HG02943 (cell line): ENCODE measurements at regions not wholly inside any gene's neighbourhood (a gene's known extent, or its start where the extent isn't known, plus 50 kb on each side); places are given as distances from the start of the nearest gene placed in this dataset.

ENCODE experiments used
- ATAC-seq: cut with Tn5 transposase; IDR thresholded peaks from one replicate; pipeline ENCODE4 v1.9.1; 2021; ENCODE audit warnings: mild to moderate bottlenecking, low read depth, moderate library complexity; ENCODE audit not compliant: unreplicated experiment

DNA sequence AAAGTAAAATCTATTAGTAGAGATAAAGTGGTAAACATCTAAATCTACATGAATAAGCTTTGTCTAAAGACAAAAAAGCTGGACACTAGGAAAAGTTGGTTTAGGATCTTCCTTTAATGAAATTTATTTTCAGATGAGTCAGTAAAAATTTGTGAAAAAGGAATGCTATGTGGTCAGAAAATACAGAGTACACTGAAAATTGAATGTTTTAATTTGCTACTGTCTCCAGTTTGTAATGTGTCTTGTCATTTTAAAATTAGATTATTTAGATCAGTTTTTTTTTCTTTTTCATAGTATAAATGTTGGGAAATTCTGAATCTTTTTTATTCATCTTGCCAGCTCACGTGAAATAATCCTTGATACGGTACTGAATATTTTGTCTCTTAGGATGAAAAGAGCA lies 56.9 kb downstream of the SLITRK6 start:
- no peak for ATAC-seq

DNA sequence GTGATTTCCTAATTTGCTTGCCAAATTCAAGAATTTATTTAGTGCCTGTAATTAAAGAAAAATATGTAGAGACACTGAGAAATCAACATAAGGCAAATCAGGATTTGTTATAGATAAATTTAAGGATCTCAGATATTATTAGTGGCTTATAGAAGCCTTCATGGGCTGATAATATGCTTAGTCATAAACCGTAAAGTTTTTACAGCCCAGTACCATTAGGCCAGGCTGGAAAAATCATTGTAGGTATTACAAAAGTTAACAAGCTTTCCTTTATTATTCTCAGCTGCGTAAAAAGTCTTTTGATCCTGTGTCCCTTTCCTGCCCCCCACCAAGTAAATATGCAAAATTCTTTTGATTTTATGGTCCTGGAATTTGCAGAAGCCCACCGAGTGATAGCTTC lies 58.2 kb downstream of the SLITRK6 start:
- no peak for ATAC-seq

DNA sequence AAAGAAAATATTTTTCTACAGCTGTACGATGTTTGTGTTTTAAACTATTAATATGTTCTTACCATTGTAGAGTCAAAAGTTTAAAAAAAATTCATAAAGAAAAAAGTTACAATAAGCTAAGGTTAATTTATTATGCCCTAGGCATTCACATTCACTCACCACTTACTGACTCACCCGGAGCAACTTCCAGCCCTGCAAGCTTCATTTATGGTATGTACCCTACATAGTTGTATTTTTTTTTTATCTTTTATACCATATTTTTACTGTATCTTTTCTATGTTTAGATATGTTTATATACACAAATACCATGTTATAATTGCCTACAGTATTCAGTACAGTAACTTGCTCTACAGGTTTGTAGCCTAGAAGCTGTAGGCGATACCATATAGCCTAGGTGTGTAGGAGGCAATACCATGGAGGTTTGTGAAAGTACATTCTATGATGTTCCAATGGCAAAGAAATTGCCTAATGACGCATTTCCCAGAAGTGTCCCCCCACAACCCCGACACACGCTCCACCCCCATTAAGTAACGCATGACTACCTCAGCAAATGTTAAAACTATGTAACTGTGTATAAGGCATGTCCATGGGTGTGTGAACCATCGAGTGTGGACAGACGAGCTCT lies 60.4 kb downstream of the SLITRK6 start:
- ATAC-seq = no peak

DNA sequence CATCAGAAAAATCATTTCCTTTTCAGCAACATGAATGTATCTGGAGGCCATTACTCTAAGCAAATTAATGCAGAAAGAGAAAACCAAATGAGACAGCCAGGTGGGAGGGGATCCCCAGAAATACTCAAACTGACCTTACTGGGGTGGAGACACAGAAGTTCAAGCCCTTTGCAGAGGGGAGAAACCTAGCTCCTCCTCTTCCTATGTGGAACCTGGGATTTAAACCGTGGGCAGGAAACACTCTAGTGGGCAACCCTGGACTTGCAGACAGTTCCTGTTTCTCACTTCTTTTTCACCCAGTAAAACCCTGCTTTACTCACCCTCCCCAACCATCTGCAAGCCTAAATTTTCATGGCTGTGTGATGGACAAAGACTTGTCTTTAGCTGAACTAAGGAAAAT lies 61.3 kb downstream of the SLITRK6 start:
- ATAC-seq = no peak

DNA sequence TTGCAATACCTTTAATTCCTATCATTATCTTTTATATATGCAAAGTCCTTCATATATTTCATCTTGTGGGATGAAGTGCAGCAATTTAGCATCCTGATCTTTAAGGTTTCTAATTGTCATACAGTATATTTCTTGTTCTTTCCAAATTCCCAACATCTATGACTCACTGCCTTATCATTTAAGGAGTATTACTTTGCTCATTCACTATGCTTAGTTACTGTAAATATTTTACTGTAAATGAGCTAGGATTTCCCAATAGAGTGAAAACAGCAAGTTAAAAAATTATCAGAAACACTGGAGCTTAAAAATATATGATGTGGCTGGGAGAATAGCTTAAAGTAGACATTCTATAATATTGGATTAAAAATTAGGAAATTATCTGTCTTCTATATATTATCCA lies 69.9 kb downstream of the SLITRK6 start:
- ATAC-seq = no peak

DNA sequence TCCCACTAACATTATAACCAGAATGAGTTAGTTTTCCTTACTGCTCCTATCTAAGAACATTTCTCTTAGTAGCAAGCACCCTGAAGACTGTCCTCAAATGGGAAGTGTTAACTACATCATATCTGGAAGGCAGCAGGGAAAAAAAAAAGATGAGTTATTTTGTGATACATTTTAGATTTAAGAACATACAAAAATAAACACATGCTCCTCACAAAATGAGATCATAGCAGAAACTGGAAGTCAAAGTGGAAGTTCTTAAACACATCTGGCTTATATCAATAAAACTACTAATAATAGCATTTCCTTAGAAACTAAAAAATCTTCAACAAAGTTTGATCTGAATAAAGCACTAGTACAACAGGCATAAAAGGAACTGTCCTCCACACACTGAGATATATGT lies 70.4 kb downstream of the SLITRK6 start:
- ATAC-seq = no peak

DNA sequence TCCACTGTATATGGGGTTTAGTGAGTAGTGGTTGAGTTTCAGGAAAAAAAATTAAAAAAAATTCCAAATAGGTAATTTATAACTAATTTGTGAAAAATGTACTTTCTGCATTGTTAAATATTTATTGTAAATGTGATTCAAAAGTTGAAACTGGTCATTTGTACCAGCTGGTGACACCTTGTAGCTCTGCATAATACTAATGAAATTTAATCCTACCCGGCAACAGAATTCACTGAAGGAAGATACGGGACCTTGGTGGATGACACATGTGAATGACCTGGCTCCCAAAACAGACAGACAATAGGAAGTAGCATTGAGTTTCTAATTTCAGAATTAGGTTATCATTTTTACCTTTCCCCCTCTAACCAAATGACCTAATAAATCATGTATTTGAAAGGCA lies 73.8 kb downstream of the SLITRK6 start:
- no peak for ATAC-seq

DNA sequence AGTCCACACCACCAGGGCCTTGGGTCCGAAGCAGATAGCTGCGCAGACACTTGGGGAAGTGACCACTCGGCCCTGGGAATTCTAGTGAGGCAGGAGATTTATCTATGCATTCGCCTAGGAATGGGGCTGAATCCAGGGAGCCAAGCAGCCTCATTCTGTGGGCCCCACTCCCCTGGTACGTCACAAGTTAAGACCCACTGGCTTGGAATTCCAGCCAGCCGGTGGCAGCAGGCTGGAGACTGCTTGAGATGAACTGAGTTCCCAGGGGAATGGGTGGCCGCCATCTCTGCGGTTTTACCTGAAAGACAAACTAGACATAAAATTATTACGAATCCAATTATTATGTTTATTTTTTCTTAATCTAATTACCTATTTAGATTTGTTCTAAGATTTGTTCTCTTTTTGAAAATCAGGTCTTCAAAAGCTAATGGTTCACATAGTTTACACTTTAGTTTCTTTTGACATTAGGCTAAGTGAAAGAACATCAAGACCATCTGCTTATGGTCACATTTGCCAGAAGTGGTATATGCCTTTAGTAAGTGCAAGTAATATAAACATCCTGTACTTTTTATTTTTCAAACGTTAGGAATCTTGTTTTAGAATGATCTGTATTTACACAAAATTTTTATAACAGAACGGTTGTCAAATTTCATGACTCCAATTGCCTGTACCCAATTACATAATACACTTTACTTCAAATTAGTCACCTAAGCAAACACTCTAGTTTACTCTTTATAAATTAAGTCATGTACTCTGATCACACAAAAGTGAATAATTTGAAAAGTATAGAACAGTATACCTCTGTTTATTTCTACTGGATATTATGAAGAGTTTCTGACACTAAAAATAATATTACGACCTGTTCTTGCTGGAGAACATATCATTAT lies 74.4 kb downstream of the SLITRK6 start:
- no peak for ATAC-seq

DNA sequence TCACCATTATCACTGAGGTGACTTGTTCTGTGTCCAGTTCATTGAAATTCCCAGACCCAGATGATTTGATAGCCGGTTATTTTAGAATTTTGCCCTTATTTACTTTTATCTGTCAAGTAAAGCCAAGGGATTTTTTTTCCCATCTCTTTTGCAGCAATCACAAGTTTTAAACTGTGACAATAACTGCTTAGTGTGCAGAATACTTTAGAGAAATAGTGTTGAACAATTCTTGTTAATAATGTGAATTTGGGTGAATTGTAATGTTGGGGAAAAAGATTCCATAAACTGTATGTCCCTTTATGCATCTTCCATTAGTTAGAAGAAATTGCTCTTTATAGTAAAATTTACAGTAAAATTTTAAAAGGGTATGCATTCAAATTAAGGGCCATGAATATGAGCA lies 79.5 kb downstream of the SLITRK6 start:
- no peak for ATAC-seq

DNA sequence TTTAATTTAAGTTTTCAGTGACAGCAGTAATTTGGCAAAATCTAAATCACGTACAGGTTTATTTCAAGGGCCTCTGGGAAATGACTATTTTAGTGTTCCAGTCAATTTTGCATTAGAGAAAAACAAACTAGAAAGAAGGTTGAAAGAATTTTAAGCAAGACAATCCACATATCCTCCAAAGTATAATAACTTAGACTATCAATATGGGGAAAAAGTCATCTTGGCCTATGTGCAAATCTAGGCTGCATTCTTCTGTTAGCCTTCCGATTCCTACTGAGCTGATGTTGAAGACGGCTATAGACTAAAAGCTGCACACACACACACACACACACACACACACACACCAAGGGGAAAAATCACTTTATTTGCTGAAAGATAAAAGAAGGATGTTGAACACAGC lies 81.3 kb downstream of the SLITRK6 start:
- ATAC-seq = no peak

DNA sequence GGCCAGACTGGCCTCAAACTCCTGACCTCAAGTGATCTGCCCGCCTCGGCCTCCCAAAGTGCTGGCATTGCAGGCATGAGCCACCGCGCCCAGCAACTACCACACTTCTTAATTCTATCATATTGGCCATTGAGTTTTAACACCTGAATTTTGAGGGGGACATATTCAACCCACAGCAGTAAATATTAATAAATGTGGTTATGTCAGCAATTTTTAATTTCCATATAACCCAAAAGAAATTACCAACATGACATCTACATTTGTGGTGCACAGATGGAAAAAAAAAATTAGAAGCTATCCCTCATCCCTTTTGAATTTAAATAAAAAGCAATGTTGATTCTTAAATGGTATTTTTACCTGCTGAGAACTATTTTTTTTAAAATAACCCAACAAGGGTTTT lies 88.7 kb downstream of the SLITRK6 start:
- ATAC-seq = no peak

DNA sequence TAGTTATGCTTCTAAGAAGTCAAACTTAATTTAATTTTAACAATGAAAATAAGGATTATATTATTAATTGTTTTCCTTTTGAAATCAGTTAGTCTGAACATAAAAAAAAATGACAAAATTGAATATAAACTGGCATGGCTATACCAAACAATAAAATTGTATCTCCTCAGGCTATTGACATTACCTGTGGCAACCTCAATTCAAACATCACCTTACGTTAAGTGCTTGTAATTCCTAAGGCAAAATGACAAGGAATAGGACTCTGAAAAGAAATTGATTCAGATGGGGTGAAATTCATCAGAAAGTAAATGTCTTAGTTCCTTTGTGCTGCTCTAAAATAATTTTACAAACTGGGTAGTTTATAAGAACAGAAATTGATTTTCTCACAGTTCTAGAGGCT lies 89.5 kb downstream of the SLITRK6 start:
- no peak for ATAC-seq

DNA sequence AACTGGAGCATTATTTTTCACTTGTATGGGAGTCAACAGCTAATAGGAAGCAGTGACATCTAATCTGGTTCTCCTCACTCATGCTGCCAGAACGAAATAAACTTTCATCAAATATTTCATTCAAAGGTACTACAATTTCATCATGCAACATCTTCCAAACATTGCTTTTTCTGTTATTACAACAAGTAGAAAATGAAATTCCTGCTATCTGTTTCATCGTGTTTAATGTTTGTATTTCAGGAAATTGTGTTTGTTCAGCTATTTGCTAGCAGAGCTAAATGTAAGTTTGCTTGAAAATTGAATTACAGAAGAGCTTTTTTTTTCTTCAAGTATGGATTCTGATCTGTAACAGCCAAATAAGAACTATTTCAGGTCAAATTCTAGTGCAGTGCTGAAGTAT lies 90.1 kb downstream of the SLITRK6 start:
- no peak for ATAC-seq

DNA sequence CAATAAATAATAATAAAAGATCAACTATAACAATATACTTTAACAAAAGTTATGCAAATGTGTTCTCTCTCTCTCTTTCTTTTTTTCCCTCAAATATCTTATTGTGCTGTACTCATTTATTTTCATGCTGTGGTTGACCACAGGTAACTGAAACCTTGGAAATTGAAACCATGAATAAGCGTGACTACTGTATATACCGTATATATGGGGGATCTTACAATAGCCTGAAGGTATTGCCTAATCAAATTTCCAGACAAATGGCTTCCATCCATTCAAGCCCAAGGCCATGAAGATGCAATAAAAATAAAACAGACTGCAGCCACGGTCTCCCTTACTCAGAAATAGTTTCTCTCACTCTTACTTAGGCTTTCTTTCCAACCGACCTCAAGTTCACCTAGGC lies 98.3 kb downstream of the SLITRK6 start:
- no peak for ATAC-seq

DNA sequence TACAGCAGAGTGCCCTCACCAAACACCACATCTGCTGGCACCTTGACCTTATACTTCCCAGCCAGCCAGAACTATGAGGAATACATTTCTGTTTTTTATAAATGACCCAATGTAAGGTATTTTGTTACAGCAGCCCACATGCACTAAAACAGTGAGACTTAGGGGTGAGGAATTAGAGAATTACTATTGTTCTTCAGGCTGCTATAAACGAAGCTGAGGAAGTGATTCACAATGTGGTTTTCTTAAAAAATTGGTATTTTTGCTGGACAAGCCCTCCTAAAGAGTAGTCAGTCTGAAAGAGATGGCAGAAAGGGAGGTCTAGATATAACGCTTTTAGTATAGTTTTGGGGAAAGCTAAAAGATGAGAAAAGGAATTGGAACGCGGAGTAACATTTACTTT lies 101.0 kb downstream of the SLITRK6 start:
- ATAC-seq = no peak

DNA sequence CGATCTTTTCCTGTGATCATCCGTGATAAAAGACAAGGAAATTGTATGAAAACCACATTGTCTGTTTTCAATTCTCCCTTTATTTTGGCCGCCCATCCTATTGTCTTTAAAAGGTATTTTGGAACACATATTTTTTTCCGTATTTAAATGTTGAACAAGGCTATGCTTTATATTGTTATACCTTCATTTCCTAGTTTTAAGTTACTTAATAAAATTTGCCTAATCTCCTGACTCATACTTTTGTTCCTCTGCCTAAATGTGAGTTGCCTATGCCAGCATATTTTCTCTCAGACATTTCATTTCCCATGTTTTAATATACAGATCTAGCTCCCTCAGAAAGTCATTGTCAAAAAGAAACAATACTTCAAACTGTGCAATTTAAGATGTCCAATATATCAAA lies 104.2 kb downstream of the SLITRK6 start:
- ATAC-seq = no peak

DNA sequence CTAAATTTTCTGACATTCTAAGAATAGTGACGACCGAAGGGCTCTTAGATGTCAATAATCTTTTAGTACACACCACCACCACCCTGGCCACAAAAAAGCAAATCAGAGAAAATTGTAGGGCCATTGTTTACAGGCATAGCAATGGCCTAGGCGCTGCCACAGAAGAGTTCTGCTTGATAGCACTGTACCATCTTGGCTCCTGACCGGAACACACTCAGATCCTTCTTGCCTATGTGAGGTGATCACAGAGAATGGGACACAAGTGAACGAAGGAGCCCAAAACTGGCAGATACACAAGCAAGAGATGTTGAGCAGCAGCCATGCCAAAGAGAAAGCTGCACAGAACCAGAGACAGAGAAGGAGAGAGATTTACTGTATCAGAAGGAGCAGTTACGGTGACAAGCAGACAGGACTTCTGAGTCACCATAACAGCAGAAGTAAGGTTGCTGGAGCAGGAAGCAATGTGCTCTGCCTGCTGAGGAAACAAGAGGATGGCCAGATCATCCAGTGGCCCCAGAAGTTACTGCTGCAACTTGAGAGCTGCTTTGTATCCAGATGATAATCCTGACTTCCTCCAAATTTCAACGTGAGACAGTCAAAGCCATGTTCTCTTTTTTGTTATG lies 105.2 kb downstream of the SLITRK6 start:
- ATAC-seq = no peak

DNA sequence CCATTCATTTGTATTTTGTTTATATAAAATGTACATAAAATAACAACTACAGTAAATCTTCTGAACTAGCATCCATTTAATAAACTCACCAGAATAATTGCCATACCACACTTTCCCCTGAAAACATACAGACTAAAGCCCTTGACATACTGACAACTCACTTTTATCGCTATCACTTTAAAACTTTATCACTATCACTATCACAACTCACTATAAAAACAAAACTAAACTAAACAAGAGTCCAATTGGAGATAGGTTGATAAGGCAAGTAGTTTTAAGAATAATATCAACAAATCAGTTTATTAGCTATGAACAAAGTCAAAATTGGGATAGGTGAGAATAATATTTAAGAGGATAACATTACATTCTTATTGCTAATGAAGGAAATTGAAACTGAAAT lies 108.9 kb downstream of the SLITRK6 start:
- ATAC-seq = no peak

DNA sequence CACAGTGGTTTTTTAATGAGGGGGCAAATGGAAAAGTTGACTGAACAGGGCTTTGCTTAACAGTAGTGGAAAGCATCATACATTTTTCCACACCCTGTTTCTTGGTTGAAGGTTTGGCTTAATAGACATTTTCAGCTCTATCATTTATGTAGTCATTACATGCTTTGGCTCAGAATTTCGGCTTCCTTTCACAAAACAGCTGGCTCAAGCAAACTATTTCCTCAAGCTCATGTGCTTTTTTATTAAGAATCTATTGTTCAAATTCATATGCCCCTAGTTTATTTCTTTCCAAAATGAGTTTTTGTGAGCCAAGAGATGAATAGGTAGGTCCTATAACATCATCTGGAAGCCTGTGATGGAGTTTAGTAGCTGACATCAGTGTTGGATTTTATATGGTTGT lies 113.8 kb downstream of the SLITRK6 start:
- ATAC-seq = no peak

DNA sequence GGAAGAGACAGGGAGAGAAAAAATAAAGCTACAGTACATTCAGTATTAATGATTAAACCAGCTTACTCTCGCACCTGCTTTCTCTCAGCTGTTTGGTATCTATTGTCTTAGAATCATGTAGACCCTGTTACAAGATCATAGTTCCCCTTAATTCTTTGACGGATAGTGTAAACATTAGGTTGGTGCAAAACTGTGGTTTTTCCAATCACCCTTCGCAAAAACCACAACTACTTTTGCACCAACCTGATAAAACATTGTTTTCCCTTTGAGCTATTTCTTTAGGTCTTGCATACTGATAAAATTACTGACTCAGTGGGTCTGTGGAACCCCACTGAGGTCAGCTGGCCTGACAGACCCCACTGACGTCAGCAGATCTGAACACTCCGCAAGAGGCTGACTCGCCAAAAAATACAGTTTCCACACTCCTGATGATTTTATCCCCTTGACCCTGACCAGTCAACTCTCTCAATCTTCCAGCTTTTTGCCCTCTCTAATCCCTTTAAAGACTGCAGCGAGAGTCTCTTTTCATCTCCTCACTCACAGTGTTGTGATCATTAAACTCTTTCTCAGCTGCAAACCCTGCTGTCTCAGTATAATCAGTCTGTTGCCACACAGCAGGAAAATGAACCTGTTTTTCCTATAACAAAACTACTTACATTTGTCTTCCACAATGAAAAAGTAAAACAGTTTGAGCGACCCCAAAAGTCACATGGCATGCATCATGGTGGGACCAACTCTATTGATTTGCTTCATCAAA lies 123.9 kb downstream of the SLITRK6 start:
- ATAC-seq = no peak

DNA sequence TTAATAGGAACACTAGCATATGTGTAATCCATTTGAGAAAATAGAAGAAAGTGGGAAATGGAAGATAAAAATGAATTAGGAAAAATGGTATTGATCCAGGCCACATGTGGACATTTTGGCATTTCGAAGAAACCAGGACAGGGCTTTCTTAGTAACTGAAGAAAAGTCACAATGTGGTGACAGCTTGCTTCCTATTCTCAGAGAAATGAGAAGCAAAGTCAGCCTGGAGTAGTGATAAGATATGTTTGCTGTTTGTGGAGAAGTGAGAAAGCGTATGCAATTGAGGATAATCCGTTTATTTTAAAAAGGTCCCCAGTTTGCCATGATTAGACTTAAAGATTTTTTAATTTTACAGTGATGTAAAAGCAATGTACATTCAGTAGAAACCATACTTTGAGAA lies 127.9 kb downstream of the SLITRK6 start:
- no peak for ATAC-seq
